Panc1 (cell line): ENCODE measurements at regions not wholly inside any gene's neighbourhood (a gene's known extent, or its start where the extent isn't known, plus 50 kb on each side); places are given as distances from the start of the nearest gene placed in this dataset.
"Not testable (repeated sequence)": the region's sequence is repeated elsewhere in the genome, so short reads cannot be mapped to it uniquely, and the experiment has no call there.

Experiments
- ATAC-seq: fragments of 200-7000 bp; cut with Tn5 transposase; 2 replicates; pipeline ENCODE4 v1.9.1; 2020; ENCODE audit warnings: mild to moderate bottlenecking, moderate library complexity
- BruUV-seq: library from RNA; stranded (reverse); fragments of 400-500 nt; replicated peaks from 2 replicates; lab custom pipeline; 2021; lab: Mats Ljungman, UMichigan
- CTCF ChIA-PET: fragments of 300-600 bp; sonication (Branson Sonifier 250); formaldehyde crosslinking; loops from one replicate; lab custom pipeline; 2022; ENCODE audit warnings: antibody characterized with exemption; lab: Charles Lee
- POLR2A ChIA-PET: fragments of 300-600 bp; sonication (Branson Sonifier 250); formaldehyde crosslinking; loops from one replicate; lab custom pipeline; 2022; ENCODE audit warnings: antibody characterized with exemption; lab: Charles Lee
- DNase-seq: peaks from one replicate; pipeline ENCODE4 v3.0.0-alpha.2; 2010; ENCODE audit warnings: low read depth, low spot score
- H3K27ac ChIP-seq: 2 replicates; pipeline ENCODE4 v1.5.1; 2011; ENCODE audit warnings: mild to moderate bottlenecking, low read length, inconsistent platforms
- H3K27me3 ChIP-seq: fragments of 200-500 bp; sonication (Bioruptor generic); 2 replicates; pipeline ENCODE4 v1.6.0; 2014; ENCODE audit warnings: low read length, inconsistent platforms; ENCODE audit not compliant: control insufficient read depth, insufficient read depth
- H3K36me3 ChIP-seq: fragments of 200-500 bp; sonication (Bioruptor generic); 2 replicates; pipeline ENCODE4 v1.5.1; 2014; ENCODE audit warnings: inconsistent platforms, mild to moderate bottlenecking, low read length, moderate library complexity; ENCODE audit not compliant: control insufficient read depth, insufficient read depth
- H3K4me1 ChIP-seq: 2 replicates; pipeline ENCODE4 v1.5.1; 2011; ENCODE audit warnings: inconsistent platforms, mild to moderate bottlenecking, low read length, moderate library complexity; ENCODE audit not compliant: control insufficient read depth, insufficient read depth
- H3K4me3 ChIP-seq, 2 experiments: 2 replicates each; pipeline ENCODE4 v1.5.1; 2011 to 2012; ENCODE audit warnings: low read depth in 2 of 2, low read length in 2 of 2, mild to moderate bottlenecking in 2 of 2, inconsistent platforms in 1 of 2, moderate library complexity in 1 of 2
- H3K9me3 ChIP-seq: fragments of 200-500 bp; sonication (Bioruptor generic); 2 replicates; pipeline ENCODE4 v1.5.1; 2014; ENCODE audit warnings: low read depth, mild to moderate bottlenecking, inconsistent platforms, low read length, moderate library complexity; ENCODE audit not compliant: control insufficient read depth, insufficient read depth
- in situ Hi-C: cut with HindIII; loops from 2 replicates; pipeline ENCODE4 v1.10.0; 2016; ENCODE audit warnings: low sequenced_read_pairs, low pct_unique_long_range_greater_than_20kb
- intact Hi-C: fragments of 100-400 bp; cut with micrococcal nuclease; formaldehyde crosslinking; loops from one replicate; pipeline ENCODE4 v1.10.0; 2022; ENCODE audit not compliant: unreplicated experiment

DNA sequence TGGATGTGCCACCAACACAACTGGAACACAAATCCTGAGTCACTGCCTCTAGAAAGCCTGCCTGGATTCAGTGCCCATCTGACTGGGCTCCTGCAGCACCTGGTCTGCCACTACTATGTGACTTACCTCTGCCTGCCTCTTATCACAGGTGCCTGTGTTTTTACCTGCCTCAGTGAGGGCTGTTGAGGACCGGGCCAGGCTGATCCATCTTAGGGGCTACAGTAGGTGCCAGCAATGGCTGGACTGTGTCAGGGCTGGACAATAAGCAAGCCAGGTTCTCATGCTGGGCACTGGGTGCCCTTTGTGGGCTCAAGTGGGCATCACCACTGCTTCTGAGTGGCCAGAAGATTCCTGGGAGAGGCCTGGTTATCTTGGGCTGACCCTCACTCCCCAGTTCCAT is 948.6 kb upstream of the TPTE start:
- POLR2A ChIA-PET, H3K27me3 ChIP-seq, ATAC-seq, H3K27ac ChIP-seq, H3K4me3 ChIP-seq, CTCF ChIA-PET, DNase-seq, intact Hi-C loops, BruUV-seq, H3K36me3 ChIP-seq, H3K4me1 ChIP-seq, in situ Hi-C loops, H3K9me3 ChIP-seq: not testable (repeated sequence)

DNA sequence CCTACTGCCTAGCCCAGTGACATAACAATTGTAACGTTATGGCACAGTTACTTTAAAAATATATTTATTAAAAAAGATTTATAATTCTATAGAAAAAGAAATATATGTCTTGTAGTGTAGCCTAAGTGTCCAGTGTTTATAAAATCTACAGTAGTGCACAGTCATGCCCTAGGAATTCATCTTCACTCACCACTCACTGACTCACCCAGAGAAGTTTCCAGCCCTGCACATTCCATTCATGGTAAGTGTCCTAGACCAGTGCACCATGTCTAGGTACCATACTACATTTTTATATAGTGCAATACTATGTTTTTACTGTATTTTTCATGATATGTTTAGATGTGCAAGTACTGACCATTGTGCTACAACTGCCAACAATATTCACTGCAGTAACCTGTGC is 947.9 kb upstream of the TPTE start:
- ATAC-seq, BruUV-seq: not testable (repeated sequence)

DNA sequence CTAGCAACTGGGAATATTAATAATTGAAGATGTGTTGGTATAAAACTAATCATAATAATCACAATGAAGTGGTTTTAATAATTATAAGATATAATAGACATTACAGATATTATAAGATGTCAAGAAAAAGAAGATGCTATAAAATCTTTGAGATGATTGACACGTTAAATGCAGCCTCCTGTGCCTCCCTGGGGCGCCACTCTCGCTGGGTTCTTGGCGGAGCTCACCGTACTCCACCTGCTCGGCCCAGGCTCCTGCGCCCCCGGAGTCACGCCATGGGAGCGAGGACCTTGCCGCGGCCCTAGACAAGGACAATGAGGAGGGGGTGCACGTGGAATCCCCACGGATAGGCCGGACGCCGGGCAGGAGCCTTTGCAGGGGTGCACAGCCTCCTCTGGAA is 942.1 kb upstream of the TPTE start:
- H3K36me3 ChIP-seq, H3K4me1 ChIP-seq, H3K9me3 ChIP-seq, intact Hi-C loops, ATAC-seq, in situ Hi-C loops, DNase-seq, H3K27ac ChIP-seq, H3K27me3 ChIP-seq, CTCF ChIA-PET, BruUV-seq, H3K4me3 ChIP-seq, POLR2A ChIA-PET: not testable (repeated sequence)

More for the DNA sequence above, 947.9 kb upstream of the TPTE start:
- H3K4me1 ChIP-seq, intact Hi-C loops, H3K27me3 ChIP-seq, H3K4me3 ChIP-seq, in situ Hi-C loops, CTCF ChIA-PET, H3K27ac ChIP-seq, DNase-seq, H3K36me3 ChIP-seq, H3K9me3 ChIP-seq, POLR2A ChIA-PET: not testable (repeated sequence)

DNA sequence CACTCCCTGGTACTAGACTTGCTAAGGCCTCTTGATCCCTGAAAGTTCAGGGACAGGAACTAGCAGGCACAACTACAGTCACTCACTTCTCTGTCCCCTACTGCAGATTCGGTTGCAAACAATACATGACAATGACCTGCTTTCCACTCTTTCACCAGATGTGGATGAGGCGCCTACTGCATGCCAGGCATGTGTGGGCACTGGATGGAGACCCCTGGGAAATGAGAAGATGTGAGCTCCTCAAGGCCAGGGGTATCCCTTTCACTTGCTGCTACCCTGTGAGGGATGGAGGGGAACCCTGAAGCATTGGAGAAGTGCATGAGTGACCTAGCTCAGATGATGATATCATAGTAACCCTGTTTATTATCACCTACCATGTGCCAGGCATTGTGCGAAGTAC is 933.4 kb upstream of the TPTE start:
- H3K36me3 ChIP-seq, BruUV-seq, H3K27me3 ChIP-seq, H3K4me1 ChIP-seq, ATAC-seq, DNase-seq, CTCF ChIA-PET, H3K9me3 ChIP-seq, H3K27ac ChIP-seq, intact Hi-C loops, in situ Hi-C loops, H3K4me3 ChIP-seq, POLR2A ChIA-PET: not testable (repeated sequence)

GRCh38 chr21:9592591-9592990 is 928.8 kb upstream of the TPTE start:
- H3K27ac ChIP-seq, DNase-seq, H3K4me1 ChIP-seq, ATAC-seq, in situ Hi-C loops, intact Hi-C loops, CTCF ChIA-PET, H3K4me3 ChIP-seq, POLR2A ChIA-PET, H3K9me3 ChIP-seq, H3K36me3 ChIP-seq, H3K27me3 ChIP-seq, BruUV-seq: not testable (repeated sequence)

GRCh38 chr21:9593646-9594045 is 927.7 kb upstream of the TPTE start:
- H3K36me3 ChIP-seq, H3K9me3 ChIP-seq, in situ Hi-C loops, CTCF ChIA-PET, H3K27me3 ChIP-seq, DNase-seq, ATAC-seq, POLR2A ChIA-PET, H3K4me1 ChIP-seq, H3K4me3 ChIP-seq, H3K27ac ChIP-seq, intact Hi-C loops, BruUV-seq: not testable (repeated sequence)

DNA sequence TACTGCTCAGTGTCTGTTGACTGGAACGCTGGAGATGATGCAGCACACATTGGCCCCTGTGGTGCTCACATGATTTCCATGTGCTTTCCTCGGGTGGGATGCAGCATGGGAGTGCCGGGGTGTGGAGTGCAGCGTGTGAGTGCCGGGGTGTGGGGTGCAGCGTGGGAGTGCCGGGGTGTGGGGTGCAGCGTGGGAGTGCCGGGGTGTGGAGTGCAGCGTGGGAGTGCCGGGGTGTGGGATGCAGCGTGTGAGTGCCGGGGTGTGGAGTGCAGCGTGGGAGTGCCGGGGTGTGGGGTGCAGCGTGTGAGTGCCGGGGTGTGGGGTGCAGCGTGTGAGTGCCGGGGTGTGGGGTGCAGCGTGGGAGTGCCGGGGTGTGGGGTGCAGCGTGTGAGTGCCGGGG is 907.4 kb upstream of the TPTE start:
- POLR2A ChIA-PET, in situ Hi-C loops, H3K36me3 ChIP-seq, intact Hi-C loops, H3K9me3 ChIP-seq, H3K27me3 ChIP-seq, BruUV-seq, ATAC-seq, CTCF ChIA-PET, H3K4me3 ChIP-seq, H3K4me1 ChIP-seq, H3K27ac ChIP-seq, DNase-seq: not testable (repeated sequence)
